Peyer's patch (tissue), 4 donors: ENCODE measurements at regions not wholly inside any gene's neighbourhood (a gene's known extent, or its start where the extent isn't known, plus 50 kb on each side); places are given as distances from the start of the nearest gene placed in this dataset.
"Not testable (repeated sequence)": the region's sequence is repeated elsewhere in the genome, so short reads cannot be mapped to it uniquely, and the experiment has no call there.

Source experiments
- DNase-seq, 3 donors: peaks; one replicate each; pipeline ENCODE4 v3.0.0-alpha.2; 2017 to 2019
- H3K27ac ChIP-seq, 4 donors: fragments of 200-600 bp; sonication (generic); one replicate each; pipeline ENCODE4 v1.5.1; 2016 to 2019
- H3K27me3 ChIP-seq, 2 donors: fragments of 200-600 bp; sonication (generic); one replicate each; pipeline ENCODE4 v1.5.1; 2019
- H3K36me3 ChIP-seq, 3 donors: fragments of 200-600 bp; sonication (generic); one replicate each; pipeline ENCODE4 v1.5.1; 2016 to 2019
- H3K4me1 ChIP-seq, 4 donors: fragments of 200-600 bp; sonication (generic); one replicate each; pipeline ENCODE4 v1.5.1; 2016 to 2019
- H3K4me3 ChIP-seq, 4 donors: fragments of 200-600 bp; sonication (generic); 1 replicate in 3 of 4; 2 replicates in 1 of 4; pipeline ENCODE4 v1.5.1; 2016 to 2019; ENCODE audit warnings: mild to moderate bottlenecking in 1 of 4
- H3K9me3 ChIP-seq, 4 donors: fragments of 200-600 bp; sonication (generic); one replicate each; pipeline ENCODE4 v1.5.1; 2016 to 2019; ENCODE audit warnings: mild to moderate bottlenecking in 1 of 4
- CTCF ChIP-seq, 6 experiments: fragments of 450-650 bp in 4 of 6; fragments of 200-600 bp in 2 of 6; sonication (generic) in 1 of 6; IDR thresholded peaks; one replicate each; pipeline ENCODE4 v1.5.1; 2017 to 2019; ENCODE audit warnings: antibody characterized with exemption in 6 of 6, mild to moderate bottlenecking in 3 of 6, moderate library complexity in 1 of 6
- POLR2A ChIP-seq, 2 donors: fragments of 450-650 bp; IDR thresholded peaks; one replicate each; pipeline ENCODE4 v1.5.1; 2017; ENCODE audit warnings: antibody characterized with exemption in 2 of 2, mild to moderate bottlenecking in 2 of 2, moderate library complexity in 2 of 2

GRCh38 chr2:42974169-42974720 lies 181.9 kb upstream of the HAAO start:
- Histone ChIP-seq H3K4me3 (no peak overlapping the region), H3K9me3 (no peaks in the 10 kb centered on the region), H3K27me3 (no peaks in the 10 kb centered on the region), H3K36me3 (no peaks in the 10 kb centered on the region), H3K4me1 (peaks cover 0 to 15% (median 6%) of the 10 kb centered on the region in 4 donors), H3K27ac (peak overlapping the region in 3 of 4 donors; percentile 33 to 71 (median 64))
- TF ChIP-seq CTCF (IDR thresholded peaks at IDR 0.05) (no peak), POLR2A (IDR thresholded peaks at IDR 0.05) (no peak)
- peak in 1 of 3 donors; percentile 26 for DNase-seq

GRCh38 chr2:42973726-42974125 lies 181.3 kb upstream of the HAAO start:
- Histone ChIP-seq H3K9me3 (no peaks in the 10 kb centered on the region), H3K4me1 (peaks cover 0 to 15% (median 6%) of the 10 kb centered on the region in 4 donors), H3K27ac (peak overlapping the region in 1 of 4 donors; percentile 64), H3K36me3 (no peaks in the 10 kb centered on the region), H3K4me3 (no peak overlapping the region), H3K27me3 (no peaks in the 10 kb centered on the region)
- TF ChIP-seq CTCF (IDR thresholded peaks at IDR 0.05) (no peak), POLR2A (IDR thresholded peaks at IDR 0.05) (no peak)
- no peak for DNase-seq

GRCh38 chr2:42972933-42973516 lies 180.6 kb upstream of the HAAO start:
- H3K27ac ChIP-seq, H3K9me3 ChIP-seq, H3K4me3 ChIP-seq, H3K27me3 ChIP-seq, H3K36me3 ChIP-seq: not testable (repeated sequence)
- peak in 1 of 3 donors; percentile 44 for DNase-seq
- peaks cover 0 to 15% (median 6%) of the 10 kb centered on the region in 4 donors for H3K4me1 ChIP-seq

GRCh38 chr2:42971947-42972736 lies 179.8 kb upstream of the HAAO start:
- peak in 1 of 3 donors; percentile 35 for DNase-seq
- H3K27ac ChIP-seq: no peak overlapping the region
- no peaks in the 10 kb centered on the region for H3K27me3 ChIP-seq
- no peak for TF ChIP-seq POLR2A (IDR thresholded peaks at IDR 0.05)
- no peak for TF ChIP-seq CTCF (IDR thresholded peaks at IDR 0.05)
- H3K9me3 ChIP-seq: no peaks in the 10 kb centered on the region
- H3K4me1 ChIP-seq: peaks cover 0 to 15% (median 6%) of the 10 kb centered on the region in 4 donors
- H3K4me3 ChIP-seq: no peak overlapping the region
- H3K36me3 ChIP-seq: no peaks in the 10 kb centered on the region

GRCh38 chr2:42971381-42971780 lies 179.0 kb upstream of the HAAO start:
- no peaks in the 10 kb centered on the region for H3K27me3 ChIP-seq
- no peaks in the 10 kb centered on the region for H3K9me3 ChIP-seq
- no peaks in the 10 kb centered on the region for H3K36me3 ChIP-seq
- peaks cover 0 to 15% (median 4%) of the 10 kb centered on the region in 4 donors for H3K4me1 ChIP-seq
- no peak overlapping the region for H3K4me3 ChIP-seq
- peak in 1 of 3 donors; percentile 15 for DNase-seq
- TF ChIP-seq CTCF (IDR thresholded peaks at IDR 0.05) (no peak), POLR2A (IDR thresholded peaks at IDR 0.05) (no peak)
- H3K27ac ChIP-seq: no peak overlapping the region

- TF ChIP-seq CTCF (IDR thresholded peaks at IDR 0.05): no peak
- no peak for TF ChIP-seq POLR2A (IDR thresholded peaks at IDR 0.05)
- Histone ChIP-seq H3K4me3 (no peak overlapping the region), H3K27me3 (no peaks in the 10 kb centered on the region), H3K9me3 (no peaks in the 10 kb centered on the region), H3K36me3 (no peaks in the 10 kb centered on the region), H3K4me1 (peaks cover 0 to 9% (median 4%) of the 10 kb centered on the region in 4 donors), H3K27ac (no peak overlapping the region)
- peak in 1 of 3 donors; percentile 26 for DNase-seq
These were observed 177.8 kb upstream of the HAAO start for GRCh38 chr2:42970151-42970550.
